HepG2 (cell line): ENCODE measurements at regions not wholly inside any gene's neighbourhood (a gene's known extent, or its start where the extent isn't known, plus 50 kb on each side); places are given as distances from the start of the nearest gene placed in this dataset.

Source experiments
- ATAC-seq: fragments of 200-7000 bp; cut with Tn5 transposase; 3 replicates; pipeline ENCODE4 v1.9.1; 2020; ENCODE audit warnings: mild to moderate bottlenecking, moderate library complexity
- BruUV-seq: library from RNA; stranded (reverse); fragments of 400-500 nt; replicated peaks from 2 replicates; lab custom pipeline; 2021; lab: Mats Ljungman, UMichigan
- CTCF ChIA-PET: fragments of 300-600 bp; formaldehyde crosslinking; extraction: SDS; loops from one replicate; lab custom pipeline; 2021; ENCODE audit warnings: low total read pairs, inconsistent platforms, low intra/inter-chr PET ratio; lab: Yijun Ruan, JAX
- POLR2A ChIA-PET: fragments of 350-600 bp; sonication (Branson Sonifier 250); formaldehyde crosslinking; loops from one replicate; lab custom pipeline; 2020; ENCODE audit warnings: antibody characterized with exemption, inconsistent platforms; lab: Yijun Ruan, JAX
- DNase-seq: peaks from one replicate; pipeline ENCODE4 v3.0.0-alpha.2; 2015; ENCODE audit warnings: low spot score
- FAIRE-seq: peaks from 3 replicates; lab custom pipeline; 2011; peaks lifted over from hg19 to GRCh38; lab: Jason Lieb, UNC
- H2AFZ ChIP-seq: one replicate; pipeline ENCODE4 v1.6.1; 2011; ENCODE audit warnings: low read length, inconsistent platforms
- H3K27ac ChIP-seq: fragments of 300-600 bp; 3 replicates; pipeline ENCODE4 v1.8.0; 2011; ENCODE audit warnings: mixed run types, mild to moderate bottlenecking, mixed read lengths, low read length, inconsistent platforms; ENCODE audit not compliant: insufficient read depth; ENCODE audit errors: extremely low read length
- H3K27me3 ChIP-seq, 2 experiments: fragments of 200-600 bp in 1 of 2; 2 replicates in 1 of 2; 3 replicates in 1 of 2; pipeline versions ENCODE4 v1.6.0 to v1.8.0; 2011; ENCODE audit warnings: low read length in 2 of 2, mild to moderate bottlenecking in 2 of 2, moderate library complexity in 2 of 2, inconsistent platforms in 1 of 2; ENCODE audit not compliant: insufficient read depth in 2 of 2, control insufficient read depth in 1 of 2
- H3K36me3 ChIP-seq, 2 experiments: fragments of 200-600 bp in 1 of 2; replicated peaks in 1 of 2; 2 replicates in 1 of 2; 3 replicates in 1 of 2; pipeline versions ENCODE4 v1.5.1 to v1.8.0; 2011; ENCODE audit warnings: low read length in 2 of 2, inconsistent platforms in 1 of 2; ENCODE audit not compliant: insufficient read depth in 2 of 2, control insufficient read depth in 1 of 2
- H3K4me1 ChIP-seq: 2 replicates; pipeline ENCODE4 v1.5.1; 2012; ENCODE audit warnings: low read length, inconsistent platforms; ENCODE audit not compliant: insufficient read depth
- H3K4me2 ChIP-seq: 2 replicates; pipeline ENCODE4 v1.6.0; 2011; ENCODE audit warnings: low read depth, low read length, inconsistent platforms
- H3K4me3 ChIP-seq, 3 experiments: fragments of 200-600 bp in 1 of 3; sonication (generic), shearing (Covaris generic) in 1 of 3; replicated peaks in 1 of 3; 2 replicates each; pipeline ENCODE4 v1.5.1; 2011 to 2016; ENCODE audit warnings: low read length in 3 of 3, inconsistent platforms in 2 of 3, low read depth in 2 of 3, mild to moderate bottlenecking in 2 of 3, control low read depth in 1 of 3, mixed read lengths in 1 of 3; ENCODE audit not compliant: insufficient read depth in 1 of 3
- H3K79me2 ChIP-seq: one replicate; pipeline ENCODE4 v1.6.1; 2011; ENCODE audit warnings: low read length, inconsistent platforms; ENCODE audit not compliant: insufficient read depth
- H3K9ac ChIP-seq: 2 replicates; pipeline ENCODE4 v1.6.0; 2011; ENCODE audit warnings: mild to moderate bottlenecking, low read depth, low read length, inconsistent platforms; ENCODE audit not compliant: insufficient read depth
- H3K9me3 ChIP-seq: 2 replicates; pipeline ENCODE4 v1.5.1; 2012; ENCODE audit warnings: mild to moderate bottlenecking, low read length
- H4K20me1 ChIP-seq: 2 replicates; pipeline ENCODE4 v1.6.0; 2011; ENCODE audit warnings: inconsistent platforms, mild to moderate bottlenecking, low read length, moderate library complexity; ENCODE audit not compliant: insufficient read depth
- CBFB ChIP-seq: sonication (generic); formaldehyde crosslinking; IDR thresholded peaks from 2 replicates; pipeline ENCODE4 v1.4.0; 2020; ENCODE audit warnings: missing genetic modification reagents
- ETV5 ChIP-seq: IDR thresholded peaks from 2 replicates; pipeline ENCODE4 v1.6.1; 2018; ENCODE audit warnings: missing biosample characterization, missing genetic modification reagents, inconsistent platforms, borderline replicate concordance
- FIP1L1 ChIP-seq: fragments of 200-400 bp; formaldehyde crosslinking; IDR thresholded peaks from 2 replicates; pipeline ENCODE4 v1.6.1; 2018; ENCODE audit warnings: low read depth, mild to moderate bottlenecking, low read length, moderate library complexity, borderline replicate concordance; ENCODE audit not compliant: insufficient read depth
- FUBP1 ChIP-seq: sonication (generic); formaldehyde crosslinking; IDR thresholded peaks from 2 replicates; pipeline ENCODE4 v1.5.1; 2020; ENCODE audit warnings: missing genetic modification reagents, mild to moderate bottlenecking, borderline replicate concordance
- HINFP ChIP-seq: sonication (generic); formaldehyde crosslinking; IDR thresholded peaks from 2 replicates; pipeline ENCODE4 v1.4.0; 2020; ENCODE audit warnings: low read depth, mild to moderate bottlenecking, missing genetic modification reagents
- IKZF1 ChIP-seq: fragments of 450-650 bp; IDR thresholded peaks from 2 replicates; pipeline ENCODE4 v1.7.1; 2016
- KAT7 ChIP-seq: IDR thresholded peaks from 2 replicates; pipeline ENCODE4 v1.6.1; 2018; ENCODE audit warnings: borderline replicate concordance, missing compliant biosample characterization
- KDM4B ChIP-seq: sonication (generic); formaldehyde crosslinking; IDR thresholded peaks from 2 replicates; pipeline ENCODE4 v1.4.0; 2020; ENCODE audit warnings: missing genetic modification reagents
- MTF1 ChIP-seq: sonication (generic); formaldehyde crosslinking; IDR thresholded peaks from 2 replicates; pipeline ENCODE4 v1.5.0; 2020; ENCODE audit warnings: missing genetic modification reagents
- NCOA1 ChIP-seq: sonication (generic); formaldehyde crosslinking; IDR thresholded peaks from 2 replicates; pipeline ENCODE4 v1.9.0; 2021; ENCODE audit warnings: missing genetic modification reagents
- NCOR1 ChIP-seq: fragments of 200-600 bp; sonication (generic); IDR thresholded peaks from 2 replicates; pipeline ENCODE4 v1.7.0; 2017; ENCODE audit warnings: antibody characterized with exemption, low read length, borderline replicate concordance
- TFAP4 ChIP-seq: sonication (generic); IDR thresholded peaks from 2 replicates; pipeline ENCODE4 v1.6.1; 2016; ENCODE audit warnings: low read depth, borderline replicate concordance
- TMF1 ChIP-seq: sonication (generic); formaldehyde crosslinking; IDR thresholded peaks from 2 replicates; pipeline ENCODE4 v1.8.1; 2022; ENCODE audit warnings: low read depth, missing genetic modification reagents
- ZBTB8A ChIP-seq: sonication (generic); formaldehyde crosslinking; IDR thresholded peaks from 2 replicates; pipeline ENCODE4 v1.4.0; 2020; ENCODE audit warnings: mild to moderate bottlenecking, low read depth, missing genetic modification reagents, borderline replicate concordance
- ZFP36L2 ChIP-seq: sonication (generic); formaldehyde crosslinking; IDR thresholded peaks from 2 replicates; pipeline ENCODE4 v1.4.0; 2020; ENCODE audit warnings: missing genetic modification reagents
- ZMYM3 ChIP-seq: sonication (generic); formaldehyde crosslinking; IDR thresholded peaks from 2 replicates; pipeline ENCODE4 v1.5.1; 2020; ENCODE audit warnings: mild to moderate bottlenecking, missing genetic modification reagents
- ZNF180 ChIP-seq: sonication (generic); formaldehyde crosslinking; IDR thresholded peaks from 2 replicates; pipeline ENCODE4 v1.4.0; 2020; ENCODE audit warnings: low read depth, missing genetic modification reagents, borderline replicate concordance
- ZNF350 ChIP-seq: sonication (generic); formaldehyde crosslinking; IDR thresholded peaks from 2 replicates; pipeline ENCODE4 v1.4.0; 2020; ENCODE audit warnings: mild to moderate bottlenecking, low read depth, missing genetic modification reagents, borderline replicate concordance
- ZNF768 ChIP-seq: sonication (generic); formaldehyde crosslinking; IDR thresholded peaks from 2 replicates; pipeline ENCODE4 v1.4.0; 2020; ENCODE audit warnings: missing genetic modification reagents
- WGBS: methylation state at CpG from one replicate; pipeline ENCODE4 v1.1.6; 2017; ENCODE audit warnings: low lambda C conversion rate; 5-methylcytosine and 5-hydroxymethylcytosine counted together
- in situ Hi-C: cut with HindIII; loops from 2 replicates; pipeline ENCODE4 v1.10.0; 2017; ENCODE audit warnings: low pct_unique_long_range_greater_than_20kb; ENCODE audit not compliant: extremely low pct_ligation_motif_present
- intact Hi-C: fragments of 100-400 bp; cut with micrococcal nuclease; formaldehyde crosslinking; loops from one replicate; pipeline ENCODE4 v1.10.0; 2022; ENCODE audit not compliant: unreplicated experiment

- intact Hi-C loops: no loop called here
- POLR2A ChIA-PET: no interaction called here
- DNase-seq (no peak), ATAC-seq (no peak), FAIRE-seq (no peak)
- H3K36me3 ChIP-seq: no peaks in the 10 kb centered on the region
- no peaks in the 10 kb centered on the region for H3K4me1 ChIP-seq
- in situ Hi-C loops: no loop called here
- no peak overlapping the region for H3K4me3 ChIP-seq
- H3K27ac ChIP-seq: no peak overlapping the region
- H4K20me1 ChIP-seq: no peaks in the 10 kb centered on the region
- TF ChIP-seq HINFP (CRISPR knock-in tag): no peak
- TF ChIP-seq ZNF180 (CRISPR knock-in tag): no peak
- TF ChIP-seq ZFP36L2 (CRISPR knock-in tag): no peak
- TF ChIP-seq ZNF350 (CRISPR knock-in tag): no peak
- no peak for TF ChIP-seq FUBP1 (CRISPR knock-in tag)
- TF ChIP-seq ZNF768 (CRISPR knock-in tag): no peak
- TF ChIP-seq NCOR1: no peak
- no peak for TF ChIP-seq KDM4B (CRISPR knock-in tag)
- no peak for TF ChIP-seq CBFB (CRISPR knock-in tag)
- TF ChIP-seq IKZF1: no peak
- TF ChIP-seq NCOA1 (CRISPR knock-in tag): no peak
- TF ChIP-seq KAT7 (CRISPR knock-in tag): no peak
- no peak for TF ChIP-seq TMF1 (CRISPR knock-in tag)
- TF ChIP-seq MTF1 (CRISPR knock-in tag): no peak
- TF ChIP-seq ZBTB8A (CRISPR knock-in tag): no peak
- TF ChIP-seq ZMYM3 (CRISPR knock-in tag): no peak
- TF ChIP-seq TFAP4: no peak
- no peak for TF ChIP-seq ETV5
- no peak for TF ChIP-seq FIP1L1
- H3K27me3 ChIP-seq: no peaks in the 10 kb centered on the region
- no peaks in the 10 kb centered on the region for H3K79me2 ChIP-seq
- no TSS peak for BruUV-seq
- H3K4me2 ChIP-seq: no peak overlapping the region
- 0% methylated on average over 1 of the region's 1 CpG for WGBS
- no peaks in the 10 kb centered on the region for H3K9me3 ChIP-seq
- CTCF ChIA-PET: no interaction called here
- no peak overlapping the region for H3K9ac ChIP-seq
- no peak overlapping the region for H2AFZ ChIP-seq
Measured at GRCh38 chr13:87820241-87820640, 149.1 kb downstream of the SLITRK5 start.
